Activated CD8-positive, alpha-beta memory T cell treated with anti-CD3 and anti-CD28 coated beads for 24 hours (primary cell): ENCODE measurements at regions not wholly inside any gene's neighbourhood (a gene's known extent, or its start where the extent isn't known, plus 50 kb on each side); places are given as distances from the start of the nearest gene placed in this dataset.

Experiments
- DNase-seq: peaks from one replicate; pipeline ENCODE4 v3.0.0-alpha.2; 2020

- no peak for DNase-seq
Observed at GRCh38 chr7:45456747-45457524, 117.2 kb upstream of the ADCY1 start.

GRCh38 chr7:45457591-45457990 is 116.6 kb upstream of the ADCY1 start:
- DNase-seq, result no peak

GRCh38 chr7:45459476-45459875 is 114.7 kb upstream of the ADCY1 start:
- no peak for DNase-seq

GRCh38 chr7:45460379-45460778 is 113.8 kb upstream of the ADCY1 start:
- no peak for DNase-seq

- DNase-seq, result no peak
Observed at GRCh38 chr7:45461026-45461425, 113.1 kb upstream of the ADCY1 start.

GRCh38 chr7:45469103-45469502 is 105.1 kb upstream of the ADCY1 start:
- no peak for DNase-seq

- no peak for DNase-seq
Observed at GRCh38 chr7:45470031-45470430, 104.1 kb upstream of the ADCY1 start.

- no peak for DNase-seq
Observed at GRCh38 chr7:45479781-45480180, 94.4 kb upstream of the ADCY1 start.

GRCh38 chr7:45482451-45482850 is 91.7 kb upstream of the ADCY1 start:
- no peak for DNase-seq

GRCh38 chr7:45484094-45484493 is 90.1 kb upstream of the ADCY1 start:
- no peak for DNase-seq

GRCh38 chr7:45486575-45486974 is 87.6 kb upstream of the ADCY1 start:
- no peak for DNase-seq

- DNase-seq, result no peak
Observed at GRCh38 chr7:45494885-45495284, 79.3 kb upstream of the ADCY1 start.

- no peak for DNase-seq
Observed at GRCh38 chr7:45495618-45496017, 78.5 kb upstream of the ADCY1 start.

GRCh38 chr7:45500257-45500656 is 73.9 kb upstream of the ADCY1 start:
- no peak for DNase-seq

- no peak for DNase-seq
Observed at GRCh38 chr7:45501791-45502190, 72.4 kb upstream of the ADCY1 start.

- no peak for DNase-seq
Observed at GRCh38 chr7:45506059-45506458, 68.1 kb upstream of the ADCY1 start.

- no peak for DNase-seq
Observed at GRCh38 chr7:45509222-45509621, 64.9 kb upstream of the ADCY1 start.

- no peak for DNase-seq
Observed at GRCh38 chr7:45511721-45512597, 62.2 kb upstream of the ADCY1 start.

GRCh38 chr7:45514944-45515343 is 59.2 kb upstream of the ADCY1 start:
- no peak for DNase-seq

- no peak for DNase-seq
Observed at GRCh38 chr7:45515346-45515745, 58.8 kb upstream of the ADCY1 start.
